ENCODE measurements at regions not wholly inside any gene's neighbourhood (a gene's known extent, or its start where the extent isn't known, plus 50 kb on each side); places are given as distances from the start of the nearest gene placed in this dataset.

GRCh38 chr2:236348279-236348678 is 84.1 kb upstream of the ASB18 start:
- H3K27me3 ChIP-seq, result no peaks in the 10 kb centered on the region
- TF ChIP-seq EP300 (IDR thresholded peaks at IDR 0.05) (no peak), CTCF (IDR thresholded peaks at IDR 0.05) (no peak), POLR2A (IDR thresholded peaks at IDR 0.05) (no peak), POLR2AphosphoS5 (IDR thresholded peaks at IDR 0.05) (no peak)
- no peak for DNase-seq
- no peak overlapping the region for H3K27ac ChIP-seq
- WGBS, 2 donors, result 82 to 83% methylated on average over 11 of the region's 11 CpGs
- no peak for ATAC-seq (ENCODE audit: low FRiP score in 2 of 2)
- H3K9me3 ChIP-seq, result no peaks in the 10 kb centered on the region
- H3K4me1 ChIP-seq, result no peaks in the 10 kb centered on the region
- H3K36me3 ChIP-seq, result no peaks in the 10 kb centered on the region
- no peak overlapping the region for H3K4me3 ChIP-seq

GRCh38 chr2:236348976-236349375 is 84.8 kb upstream of the ASB18 start:
- H3K27me3 ChIP-seq, result no peaks in the 10 kb centered on the region
- no peak for TF ChIP-seq POLR2AphosphoS5 (IDR thresholded peaks at IDR 0.05)
- TF ChIP-seq CTCF (IDR thresholded peaks at IDR 0.05), result no peak
- no peak for TF ChIP-seq EP300 (IDR thresholded peaks at IDR 0.05)
- no peak for TF ChIP-seq POLR2A (IDR thresholded peaks at IDR 0.05)
- no peak overlapping the region for H3K4me3 ChIP-seq
- H3K27ac ChIP-seq, result no peak overlapping the region
- no peaks in the 10 kb centered on the region for H3K4me1 ChIP-seq
- ATAC-seq (ENCODE audit: low FRiP score in 2 of 2) (no peak), DNase-seq (no peak)
- no peaks in the 10 kb centered on the region for H3K9me3 ChIP-seq
- H3K36me3 ChIP-seq, result no peaks in the 10 kb centered on the region
- 90 to 91% methylated on average over 6 of the region's 6 CpGs for WGBS, 2 donors

GRCh38 chr2:236350426-236350825 is 86.2 kb upstream of the ASB18 start:
- no peak overlapping the region for H3K27ac ChIP-seq
- H3K9me3 ChIP-seq, result no peaks in the 10 kb centered on the region
- H3K27me3 ChIP-seq, result no peaks in the 10 kb centered on the region
- ATAC-seq (ENCODE audit: low FRiP score in 2 of 2), result no peak
- WGBS, 2 donors, result 68 to 88% methylated on average over 4 to 10 of the region's 10 CpGs
- no peaks in the 10 kb centered on the region for H3K4me1 ChIP-seq
- no peak for TF ChIP-seq CTCF (IDR thresholded peaks at IDR 0.05)
- no peak for TF ChIP-seq EP300 (IDR thresholded peaks at IDR 0.05)
- TF ChIP-seq POLR2A (IDR thresholded peaks at IDR 0.05), result no peak
- no peak for TF ChIP-seq POLR2AphosphoS5 (IDR thresholded peaks at IDR 0.05)
- no peak overlapping the region for H3K4me3 ChIP-seq
- H3K36me3 ChIP-seq, result no peaks in the 10 kb centered on the region
- DNase-seq, result peak in 1 of 2 donors; percentile 60

- no peaks in the 10 kb centered on the region for H3K4me1 ChIP-seq
- no peaks in the 10 kb centered on the region for H3K36me3 ChIP-seq
- 86 to 87% methylated on average over 18 of the region's 18 CpGs for WGBS, 2 donors
- ATAC-seq (ENCODE audit: low FRiP score in 2 of 2) (no peak), DNase-seq (peak in 1 of 2 donors; percentile 65)
- TF ChIP-seq POLR2AphosphoS5 (IDR thresholded peaks at IDR 0.05) (no peak), EP300 (IDR thresholded peaks at IDR 0.05) (no peak), POLR2A (IDR thresholded peaks at IDR 0.05) (no peak), CTCF (IDR thresholded peaks at IDR 0.05) (no peak)
- H3K4me3 ChIP-seq, result no peak overlapping the region
- H3K9me3 ChIP-seq, result no peaks in the 10 kb centered on the region
- no peaks in the 10 kb centered on the region for H3K27me3 ChIP-seq
- no peak overlapping the region for H3K27ac ChIP-seq
Measured at GRCh38 chr2:236351966-236352525, 87.8 kb upstream of the ASB18 start.
